CD4-positive, alpha-beta T cell (primary cell): ENCODE measurements at regions not wholly inside any gene's neighbourhood (a gene's known extent, or its start where the extent isn't known, plus 50 kb on each side); places are given as distances from the start of the nearest gene placed in this dataset.

Experiments used
- ATAC-seq: fragments of 200-7000 bp; cut with Tn5 transposase; one replicate; pipeline ENCODE4 v1.10.0; 2022; ENCODE audit warnings: mild to moderate bottlenecking; ENCODE audit not compliant: poor library complexity
- CTCF ChIA-PET: fragments of 350-600 bp; sonication (Branson Sonifier 250); formaldehyde crosslinking; loops from one replicate; lab custom pipeline; 2021; ENCODE audit warnings: antibody characterized with exemption, inconsistent platforms; lab: Charles Lee
- POLR2A ChIA-PET: fragments of 350-600 bp; sonication (Branson Sonifier 250); formaldehyde crosslinking; loops from one replicate; lab custom pipeline; 2021; ENCODE audit warnings: antibody characterized with exemption, inconsistent platforms; lab: Charles Lee
- DNase-seq, 14 experiments: peaks; one replicate each; pipeline ENCODE4 v3.0.0-alpha.2; 2013 to 2020; ENCODE audit warnings: mixed read lengths in 2 of 14
- H3K27ac ChIP-seq, 2 donors: one replicate each; pipeline versions ENCODE4 v1.5.1 to v1.7.0; 2013; ENCODE audit warnings: low read length in 2 of 2, low read depth in 1 of 2, mild to moderate bottlenecking in 1 of 2
- H3K27me3 ChIP-seq, 2 experiments: 1 replicate in 1 of 2; 2 replicates in 1 of 2; pipeline versions ENCODE4 v1.6.1 to v1.7.0; 2013; ENCODE audit warnings: low read length in 2 of 2, control low read depth in 1 of 2, mild to moderate bottlenecking in 1 of 2, moderate library complexity in 1 of 2; ENCODE audit not compliant: insufficient read depth in 2 of 2, control insufficient read depth in 1 of 2
- H3K36me3 ChIP-seq: one replicate; pipeline ENCODE4 v1.6.1; 2013; ENCODE audit warnings: low read length, control low read depth; ENCODE audit not compliant: insufficient read depth
- H3K4me1 ChIP-seq: one replicate; pipeline ENCODE4 v1.6.1; 2013; ENCODE audit warnings: low read length, control low read depth; ENCODE audit not compliant: insufficient read depth
- H3K4me3 ChIP-seq: one replicate; pipeline ENCODE4 v1.5.1; 2013; ENCODE audit warnings: mild to moderate bottlenecking, low read length, moderate library complexity
- H3K9me3 ChIP-seq, 2 experiments: 1 replicate in 1 of 2; 2 replicates in 1 of 2; pipeline versions ENCODE4 v1.6.1 to v1.7.0; 2013; ENCODE audit warnings: low read length in 2 of 2, mild to moderate bottlenecking in 2 of 2, control low read depth in 1 of 2, moderate library complexity in 1 of 2; ENCODE audit not compliant: control insufficient read depth in 1 of 2, insufficient read depth in 1 of 2
- H3K27ac Mint-ChIP-seq: one replicate; pipeline ENCODE4 v1.8.0; 2020; ENCODE audit warnings: mixed read lengths
- H3K27me3 Mint-ChIP-seq: one replicate; pipeline ENCODE4 v1.8.0; 2021; ENCODE audit warnings: mixed read lengths
- H3K36me3 Mint-ChIP-seq: one replicate; pipeline ENCODE4 v1.8.0; 2021; ENCODE audit warnings: low read depth, mixed read lengths
- H3K4me1 Mint-ChIP-seq: one replicate; pipeline ENCODE4 v1.8.0; 2021; ENCODE audit warnings: low read depth, mixed read lengths
- H3K4me3 Mint-ChIP-seq: one replicate; pipeline ENCODE4 v1.8.0; 2020; ENCODE audit warnings: mild to moderate bottlenecking, mixed read lengths
- H3K9me3 Mint-ChIP-seq: one replicate; pipeline ENCODE4 v1.8.0; 2020; ENCODE audit warnings: mixed read lengths
- intact Hi-C, 2 experiments: fragments of 100-400 bp; cut with DNase I in 1 of 2; cut with micrococcal nuclease in 1 of 2; formaldehyde crosslinking; loops; one replicate each; pipeline versions ENCODE4 v1.15.1 to v1.9.0; 2023 to 2025; cut with DNase I, micrococcal nuclease
- TF ChIP-seq, protein P1 (sequence below): fragments of 200-600 bp; IDR thresholded peaks from one replicate; pipeline ENCODE4 v1.8.0; 2022; ENCODE audit warnings: antibody characterized with exemption, mild to moderate bottlenecking

DNA sequence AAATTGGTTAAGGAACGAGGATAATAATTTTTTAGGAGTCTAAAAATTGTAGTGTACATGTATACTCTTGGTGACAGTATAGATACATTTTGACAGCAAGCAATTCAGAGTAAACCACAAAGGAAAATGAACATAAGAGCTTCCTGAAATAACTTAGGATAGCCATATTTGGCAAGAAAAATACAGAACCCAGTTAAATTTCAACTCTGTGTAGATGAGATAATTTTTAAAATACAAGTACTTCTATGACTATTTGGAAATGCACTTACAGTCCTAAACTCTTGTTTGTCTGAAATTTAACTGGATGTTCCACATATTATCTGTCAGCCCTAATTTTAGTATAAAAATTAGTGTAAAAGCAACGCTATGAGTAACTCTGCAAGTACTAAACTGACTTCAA, 124.4 kb upstream of the PCDH18 start:
- no peaks in the 10 kb centered on the region for H3K36me3 Mint-ChIP-seq
- DNase-seq, result no peak
- no peak for ATAC-seq
- Histone ChIP-seq H3K27me3 (no peaks in the 10 kb centered on the region), H3K36me3 (no peaks in the 10 kb centered on the region), H3K27ac (no peak overlapping the region), H3K4me1 (no peaks in the 10 kb centered on the region), H3K9me3 (peaks cover 0 to 9% of the 10 kb centered on the region in 2 experiments), H3K4me3 (no peak overlapping the region)
- CTCF ChIA-PET, result no interaction called here
- TF ChIP-seq, protein P1, sequence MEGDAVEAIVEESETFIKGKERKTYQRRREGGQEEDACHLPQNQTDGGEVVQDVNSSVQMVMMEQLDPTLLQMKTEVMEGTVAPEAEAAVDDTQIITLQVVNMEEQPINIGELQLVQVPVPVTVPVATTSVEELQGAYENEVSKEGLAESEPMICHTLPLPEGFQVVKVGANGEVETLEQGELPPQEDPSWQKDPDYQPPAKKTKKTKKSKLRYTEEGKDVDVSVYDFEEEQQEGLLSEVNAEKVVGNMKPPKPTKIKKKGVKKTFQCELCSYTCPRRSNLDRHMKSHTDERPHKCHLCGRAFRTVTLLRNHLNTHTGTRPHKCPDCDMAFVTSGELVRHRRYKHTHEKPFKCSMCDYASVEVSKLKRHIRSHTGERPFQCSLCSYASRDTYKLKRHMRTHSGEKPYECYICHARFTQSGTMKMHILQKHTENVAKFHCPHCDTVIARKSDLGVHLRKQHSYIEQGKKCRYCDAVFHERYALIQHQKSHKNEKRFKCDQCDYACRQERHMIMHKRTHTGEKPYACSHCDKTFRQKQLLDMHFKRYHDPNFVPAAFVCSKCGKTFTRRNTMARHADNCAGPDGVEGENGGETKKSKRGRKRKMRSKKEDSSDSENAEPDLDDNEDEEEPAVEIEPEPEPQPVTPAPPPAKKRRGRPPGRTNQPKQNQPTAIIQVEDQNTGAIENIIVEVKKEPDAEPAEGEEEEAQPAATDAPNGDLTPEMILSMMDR, result no peak
- H3K9me3 Mint-ChIP-seq, result peaks cover 9% of the 10 kb centered on the region
- no peak overlapping the region for H3K27ac Mint-ChIP-seq
- no peaks in the 10 kb centered on the region for H3K27me3 Mint-ChIP-seq
- intact Hi-C loops, result no loop called here
- POLR2A ChIA-PET, result no interaction called here
- no peak overlapping the region for H3K4me3 Mint-ChIP-seq
- H3K4me1 Mint-ChIP-seq, result no peaks in the 10 kb centered on the region

DNA sequence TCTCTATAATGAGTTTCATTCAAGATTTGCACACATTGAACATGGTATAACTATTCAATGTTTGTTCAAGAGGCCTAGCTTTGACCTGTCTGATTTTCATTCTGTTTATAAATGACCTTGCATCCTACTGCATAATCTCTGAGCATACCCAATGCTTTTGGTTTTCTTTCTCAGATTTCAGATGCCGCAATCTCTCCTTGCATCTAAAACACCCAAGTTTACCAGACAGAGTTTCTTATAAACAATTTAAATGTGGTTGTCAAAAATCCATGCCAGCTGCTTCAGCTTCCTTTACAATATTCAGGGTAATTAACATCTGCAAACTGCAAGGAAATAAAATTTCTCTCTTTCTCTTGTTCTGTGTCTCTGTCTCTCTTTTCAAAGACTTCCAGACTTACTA, 123.0 kb upstream of the PCDH18 start:
- no peak overlapping the region for H3K27ac Mint-ChIP-seq
- no peaks in the 10 kb centered on the region for H3K4me1 ChIP-seq
- no peak for DNase-seq
- no peaks in the 10 kb centered on the region for H3K27me3 ChIP-seq
- no peak overlapping the region for H3K27ac ChIP-seq
- H3K27me3 Mint-ChIP-seq, result no peaks in the 10 kb centered on the region
- no peak overlapping the region for H3K4me3 ChIP-seq
- TF ChIP-seq, protein P1, result no peak
- H3K9me3 Mint-ChIP-seq, result peaks cover 9% of the 10 kb centered on the region
- no peak for ATAC-seq
- no peaks in the 10 kb centered on the region for H3K4me1 Mint-ChIP-seq
- no peaks in the 10 kb centered on the region for H3K36me3 ChIP-seq
- H3K36me3 Mint-ChIP-seq, result no peaks in the 10 kb centered on the region
- H3K4me3 Mint-ChIP-seq, result no peak overlapping the region
- CTCF ChIA-PET, result no interaction called here
- POLR2A ChIA-PET, result no interaction called here
- H3K9me3 ChIP-seq, result peaks cover 0 to 9% of the 10 kb centered on the region in 2 experiments
- intact Hi-C loops, result no loop called here

DNA sequence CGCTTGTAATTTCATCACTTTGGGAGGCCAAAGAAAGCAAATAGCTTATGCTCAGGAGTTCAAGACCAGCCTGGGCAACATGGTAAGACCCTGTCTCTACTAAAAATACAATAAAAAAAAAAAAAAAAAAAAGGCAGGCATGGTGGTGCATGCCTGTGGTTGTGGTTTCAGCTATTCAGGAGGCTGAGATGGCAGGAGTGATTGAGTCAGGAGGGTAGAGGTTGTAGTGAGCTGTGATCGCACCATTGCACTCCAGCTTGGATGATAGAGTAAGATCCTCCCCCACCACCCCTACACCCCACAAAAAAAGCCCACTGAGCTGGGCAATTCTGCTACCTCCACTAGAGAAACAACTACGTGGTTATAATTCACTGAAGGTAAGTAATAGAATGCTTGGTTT, 118.8 kb upstream of the PCDH18 start:
- intact Hi-C loops, result no loop called here
- H3K27ac ChIP-seq, result no peak overlapping the region
- Mint-ChIP-seq H3K4me3 (no peak overlapping the region), H3K36me3 (no peaks in the 10 kb centered on the region), H3K4me1 (no peaks in the 10 kb centered on the region), H3K27me3 (no peaks in the 10 kb centered on the region), H3K9me3 (no peaks in the 10 kb centered on the region), H3K27ac (no peak overlapping the region)
- no peaks in the 10 kb centered on the region for H3K36me3 ChIP-seq
- ATAC-seq (no peak), DNase-seq (no peak)
- TF ChIP-seq, protein P1, result no peak
- ChIA-PET CTCF (interaction anchor here (1.3 to 1.4 kb wide), 2 partner anchors 9 to 17 kb away, joined by 3 read pairs; no protein-coding TSS in a partner anchor), POLR2A (no interaction called here)
- peaks cover 0 to 5% of the 10 kb centered on the region in 2 experiments for H3K9me3 ChIP-seq
- H3K4me3 ChIP-seq, result no peak overlapping the region
- no peaks in the 10 kb centered on the region for H3K27me3 ChIP-seq
- H3K4me1 ChIP-seq, result no peaks in the 10 kb centered on the region
